ENCODE measurements at regions not wholly inside any gene's neighbourhood (a gene's known extent, or its start where the extent isn't known, plus 50 kb on each side); places are given as distances from the start of the nearest gene placed in this dataset.
"Not testable (repeated sequence)": the region's sequence is repeated elsewhere in the genome, so short reads cannot be mapped to it uniquely, and the experiment has no call there.

- H3K4me1 ChIP-seq: no peaks in the 10 kb centered on the region
- no peaks in the 10 kb centered on the region for H3K27me3 ChIP-seq
- no peak overlapping the region for H3K4me3 ChIP-seq
- no peak overlapping the region for H3K27ac ChIP-seq
- DNase-seq: no peak
- H3K9me3 ChIP-seq (replicated peaks): no peaks in the 10 kb centered on the region
- H3K36me3 ChIP-seq: no peaks in the 10 kb centered on the region
Measured at GRCh38 chr17:31798205-31798724, 60.8 kb downstream of the COPRS start.

- not testable (repeated sequence) for H3K36me3 ChIP-seq; H3K9me3 ChIP-seq (replicated peaks); H3K27me3 ChIP-seq; DNase-seq; H3K4me1 ChIP-seq; H3K27ac ChIP-seq; H3K4me3 ChIP-seq
Measured at GRCh38 chr17:31795941-31796340, 63.1 kb downstream of the COPRS start.

GRCh38 chr17:31794111-31794510 is 64.9 kb downstream of the COPRS start:
- H3K27me3 ChIP-seq: peaks cover 9% of the 10 kb centered on the region; the same call in 1 of the 2 replicates
- no peaks in the 10 kb centered on the region for H3K9me3 ChIP-seq (replicated peaks)
- H3K4me1 ChIP-seq: no peaks in the 10 kb centered on the region
- no peaks in the 10 kb centered on the region for H3K36me3 ChIP-seq
- no peak overlapping the region for H3K27ac ChIP-seq
- DNase-seq: no peak
- H3K4me3 ChIP-seq: no peak overlapping the region

- not testable (repeated sequence) for H3K4me1 ChIP-seq; DNase-seq; H3K4me3 ChIP-seq; H3K9me3 ChIP-seq (replicated peaks); H3K27ac ChIP-seq; H3K27me3 ChIP-seq; H3K36me3 ChIP-seq
Measured at GRCh38 chr17:31793634-31794033, 65.4 kb downstream of the COPRS start.

- no peak overlapping the region for H3K4me3 ChIP-seq
- no peak for DNase-seq
Measured at GRCh38 chr17:31792007-31792585, 66.9 kb downstream of the COPRS start.

GRCh38 chr17:31789707-31790505 is 69.1 kb downstream of the COPRS start:
- Histone ChIP-seq H3K27ac (no peak overlapping the region), H3K27me3 (peaks cover 9% of the 10 kb centered on the region; the same call in 1 of the 2 replicates), H3K4me1 (no peaks in the 10 kb centered on the region), H3K4me3 (no peak overlapping the region), H3K36me3 (no peaks in the 10 kb centered on the region), H3K9me3 (replicated peaks) (no peaks in the 10 kb centered on the region)
- DNase-seq: no peak

More at GRCh38 chr17:31792007-31792585, 66.9 kb downstream of the COPRS start:
- Histone ChIP-seq H3K27ac (no peak overlapping the region), H3K36me3 (no peaks in the 10 kb centered on the region), H3K4me1 (no peaks in the 10 kb centered on the region), H3K27me3 (peaks cover 9% of the 10 kb centered on the region; the same call in 1 of the 2 replicates), H3K9me3 (replicated peaks) (no peaks in the 10 kb centered on the region)

GRCh38 chr17:31788956-31789355 is 70.1 kb downstream of the COPRS start:
- H3K36me3 ChIP-seq: no peaks in the 10 kb centered on the region
- H3K27ac ChIP-seq: no peak overlapping the region
- H3K9me3 ChIP-seq (replicated peaks): no peaks in the 10 kb centered on the region
- DNase-seq: no peak
- H3K4me1 ChIP-seq: no peaks in the 10 kb centered on the region
- H3K27me3 ChIP-seq: peaks cover 9% of the 10 kb centered on the region; the same call in 1 of the 2 replicates
- no peak overlapping the region for H3K4me3 ChIP-seq

GRCh38 chr17:31788571-31788946 is 70.5 kb downstream of the COPRS start:
- H3K36me3 ChIP-seq: no peaks in the 10 kb centered on the region
- no peak overlapping the region for H3K27ac ChIP-seq
- no peaks in the 10 kb centered on the region for H3K4me1 ChIP-seq
- no peak overlapping the region for H3K4me3 ChIP-seq
- no peaks in the 10 kb centered on the region for H3K9me3 ChIP-seq (replicated peaks)
- DNase-seq: no peak
- peaks cover 9% of the 10 kb centered on the region; the same call in 1 of the 2 replicates for H3K27me3 ChIP-seq

- Histone ChIP-seq H3K9me3 (replicated peaks) (no peaks in the 10 kb centered on the region), H3K36me3 (no peaks in the 10 kb centered on the region), H3K4me3 (no peak overlapping the region), H3K27me3 (peaks cover 9% of the 10 kb centered on the region; the same call in 1 of the 2 replicates), H3K4me1 (no peaks in the 10 kb centered on the region), H3K27ac (no peak overlapping the region)
- no peak for DNase-seq
Measured at GRCh38 chr17:31787857-31788570, 71.0 kb downstream of the COPRS start.

GRCh38 chr17:31786796-31787481 is 72.1 kb downstream of the COPRS start:
- no peaks in the 10 kb centered on the region for H3K36me3 ChIP-seq
- no peaks in the 10 kb centered on the region for H3K4me1 ChIP-seq
- peaks cover 5% of the 10 kb centered on the region; the same call in 1 of the 2 replicates for H3K27me3 ChIP-seq
- H3K27ac ChIP-seq: no peak overlapping the region
- H3K9me3 ChIP-seq (replicated peaks): no peaks in the 10 kb centered on the region
- H3K4me3 ChIP-seq: no peak overlapping the region
- no peak for DNase-seq

- DNase-seq: no peak
- H3K27ac ChIP-seq: no peak overlapping the region
- no peaks in the 10 kb centered on the region for H3K27me3 ChIP-seq
- no peaks in the 10 kb centered on the region for H3K9me3 ChIP-seq (replicated peaks)
- no peaks in the 10 kb centered on the region for H3K36me3 ChIP-seq
- H3K4me3 ChIP-seq: no peak overlapping the region
- no peaks in the 10 kb centered on the region for H3K4me1 ChIP-seq
Measured at GRCh38 chr17:31780483-31780882, 78.6 kb downstream of the COPRS start.

GRCh38 chr17:31778523-31778922 is 80.5 kb downstream of the COPRS start:
- DNase-seq: no peak
- no peaks in the 10 kb centered on the region for H3K4me1 ChIP-seq
- no peak overlapping the region for H3K4me3 ChIP-seq
- H3K27ac ChIP-seq: no peak overlapping the region
- no peaks in the 10 kb centered on the region for H3K9me3 ChIP-seq (replicated peaks)
- H3K36me3 ChIP-seq: no peaks in the 10 kb centered on the region
- H3K27me3 ChIP-seq: peaks cover 3% of the 10 kb centered on the region; the same call in 1 of the 2 replicates

GRCh38 chr17:31771328-31771727 is 87.7 kb downstream of the COPRS start:
- not testable (repeated sequence) for H3K4me3 ChIP-seq; H3K9me3 ChIP-seq (replicated peaks); H3K27ac ChIP-seq; DNase-seq; H3K36me3 ChIP-seq; H3K27me3 ChIP-seq; H3K4me1 ChIP-seq

GRCh38 chr17:31770501-31770900 is 88.5 kb downstream of the COPRS start:
- not testable (repeated sequence) for H3K36me3 ChIP-seq; H3K4me3 ChIP-seq; H3K9me3 ChIP-seq (replicated peaks); H3K4me1 ChIP-seq; H3K27me3 ChIP-seq; DNase-seq; H3K27ac ChIP-seq

All from SJCRH30 (cell line).